RWPE2 (cell line): ENCODE measurements at regions not wholly inside any gene's neighbourhood (a gene's known extent, or its start where the extent isn't known, plus 50 kb on each side); places are given as distances from the start of the nearest gene placed in this dataset.

Source experiments
- ATAC-seq: fragments of 200-7000 bp; cut with Tn5 transposase; 3 replicates; pipeline ENCODE4 v1.9.1; 2021; ENCODE audit warnings: low read depth
- DNase-seq: peaks from one replicate; pipeline ENCODE4 v3.0.0-alpha.2; 2020; ENCODE audit warnings: low spot score
- H3K27ac ChIP-seq: fragments of 450-650 bp; 2 replicates; pipeline ENCODE4 v1.5.1; 2017; ENCODE audit warnings: mild to moderate bottlenecking; ENCODE audit not compliant: poor library complexity, severe bottlenecking
- H3K27me3 ChIP-seq: fragments of 250-450 bp; sonication (Bioruptor Pico); 2 replicates; pipeline ENCODE4 v1.5.1; 2021; ENCODE audit warnings: mild to moderate bottlenecking, moderate library complexity; ENCODE audit not compliant: insufficient read depth, poor library complexity, severe bottlenecking
- H3K36me3 ChIP-seq: fragments of 250-450 bp; sonication (Bioruptor Pico); 2 replicates; pipeline ENCODE4 v1.5.1; 2020; ENCODE audit warnings: low read depth, mild to moderate bottlenecking, moderate library complexity
- H3K4me1 ChIP-seq: fragments of 250-450 bp; sonication (Bioruptor Pico); 2 replicates; pipeline ENCODE4 v1.5.1; 2021; ENCODE audit warnings: mild to moderate bottlenecking, moderate library complexity; ENCODE audit not compliant: insufficient read depth, poor library complexity, severe bottlenecking
- H3K4me3 ChIP-seq: fragments of 250-450 bp; sonication (Bioruptor Pico); 2 replicates; pipeline ENCODE4 v1.5.1; 2021; ENCODE audit warnings: mild to moderate bottlenecking, moderate library complexity; ENCODE audit not compliant: severe bottlenecking
- H3K9me3 ChIP-seq: fragments of 250-450 bp; sonication (Bioruptor Pico); 2 replicates; pipeline ENCODE4 v1.5.1; 2021; ENCODE audit warnings: mild to moderate bottlenecking, moderate library complexity; ENCODE audit not compliant: severe bottlenecking
- CTCF ChIP-seq: fragments of 450-650 bp; IDR thresholded peaks from one replicate; pipeline ENCODE4 v1.5.1; 2017; ENCODE audit warnings: mild to moderate bottlenecking, moderate library complexity; ENCODE audit not compliant: poor library complexity, severe bottlenecking

DNA sequence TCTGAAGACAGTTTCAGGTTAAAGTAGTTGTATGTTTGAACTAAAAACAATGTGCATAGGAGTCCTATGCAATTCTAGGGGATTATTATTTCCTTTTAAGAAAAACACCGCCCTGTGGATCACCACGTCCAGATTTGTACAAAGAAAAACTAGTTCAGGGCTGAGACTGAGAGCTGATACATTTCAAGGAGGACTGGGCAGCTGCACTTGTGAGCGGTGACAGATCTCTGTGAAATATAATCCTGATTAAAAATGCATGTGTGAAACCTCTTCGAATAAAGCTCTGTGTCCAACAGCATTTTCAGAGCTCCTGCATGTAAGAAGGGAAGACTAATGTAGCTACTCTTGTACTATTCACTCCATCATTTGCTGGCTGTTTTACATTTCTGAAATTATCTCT, 365.8 kb upstream of the PITX2 start:
- ATAC-seq = no peak
- H3K9me3 ChIP-seq = no peaks in the 10 kb centered on the region
- no peak overlapping the region for H3K27ac ChIP-seq
- no peaks in the 10 kb centered on the region for H3K36me3 ChIP-seq
- TF ChIP-seq CTCF = no peak
- no peak for DNase-seq
- no peaks in the 10 kb centered on the region for H3K4me1 ChIP-seq
- no peak overlapping the region for H3K4me3 ChIP-seq
- no peaks in the 10 kb centered on the region for H3K27me3 ChIP-seq

GRCh38 chr4:110989125-110989524, 366.2 kb upstream of the PITX2 start:
- no peaks in the 10 kb centered on the region for H3K36me3 ChIP-seq
- no peak for TF ChIP-seq CTCF
- no peak for ATAC-seq
- no peaks in the 10 kb centered on the region for H3K9me3 ChIP-seq
- H3K27ac ChIP-seq = no peak overlapping the region
- no peaks in the 10 kb centered on the region for H3K4me1 ChIP-seq
- no peaks in the 10 kb centered on the region for H3K27me3 ChIP-seq
- no peak for DNase-seq
- no peak overlapping the region for H3K4me3 ChIP-seq

GRCh38 chr4:110994781-110995180, 371.9 kb upstream of the PITX2 start:
- no peak for ATAC-seq
- Histone ChIP-seq H3K4me3 (no peak overlapping the region), H3K27ac (no peak overlapping the region), H3K9me3 (no peaks in the 10 kb centered on the region), H3K4me1 (no peaks in the 10 kb centered on the region), H3K27me3 (no peaks in the 10 kb centered on the region), H3K36me3 (no peaks in the 10 kb centered on the region)
- TF ChIP-seq CTCF = no peak
- DNase-seq = no peak

- Histone ChIP-seq H3K4me1 (no peaks in the 10 kb centered on the region), H3K27ac (no peak overlapping the region), H3K27me3 (no peaks in the 10 kb centered on the region), H3K4me3 (no peak overlapping the region), H3K36me3 (no peaks in the 10 kb centered on the region), H3K9me3 (no peaks in the 10 kb centered on the region)
- DNase-seq (no peak), ATAC-seq (no peak)
- no peak for TF ChIP-seq CTCF
These were observed 375.4 kb upstream of the PITX2 start for GRCh38 chr4:110998320-110998719.

DNA sequence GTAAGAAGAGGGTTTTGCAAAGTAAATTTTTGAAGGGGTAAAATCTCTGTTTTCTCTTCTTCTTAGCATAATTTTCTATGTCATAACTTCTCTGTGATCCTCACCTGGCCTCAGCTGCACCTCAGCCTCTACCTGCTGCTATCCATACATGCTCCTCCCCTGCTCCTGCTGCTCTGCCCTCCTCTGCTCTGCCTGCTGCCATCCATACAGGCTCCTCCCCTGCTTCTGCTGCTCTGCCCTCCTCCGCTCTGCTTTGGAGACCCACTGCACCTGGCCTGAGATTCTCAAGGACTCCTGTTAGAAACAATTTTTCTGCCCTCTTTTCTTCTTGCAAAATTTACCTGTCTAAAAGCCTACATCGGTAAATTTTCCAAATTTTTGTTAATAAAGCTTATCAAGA, 388.6 kb upstream of the PITX2 start:
- Histone ChIP-seq H3K36me3 (no peaks in the 10 kb centered on the region), H3K4me3 (no peak overlapping the region), H3K4me1 (no peaks in the 10 kb centered on the region), H3K27me3 (no peaks in the 10 kb centered on the region), H3K9me3 (no peaks in the 10 kb centered on the region), H3K27ac (no peak overlapping the region)
- ATAC-seq (no peak), DNase-seq (no peak)
- no peak for TF ChIP-seq CTCF
